ENCODE measurements at regions not wholly inside any gene's neighbourhood (a gene's known extent, or its start where the extent isn't known, plus 50 kb on each side); places are given as distances from the start of the nearest gene placed in this dataset.

- H2AK5ac ChIP-seq (ENCODE audit: low read depth, low read length): no peak overlapping the region
- H2BK120ac ChIP-seq (ENCODE audit: low read depth, low read length): no peak overlapping the region
- H4K20me1 ChIP-seq (ENCODE audit: insufficient read depth, low read length): no peaks in the 10 kb centered on the region
- dilution Hi-C loops (cut with HindIII; ENCODE audit: low sequenced_read_pairs, unreplicated experiment): no loop called here
- in situ Hi-C loops (cut with MboI; ENCODE audit: low sequenced_read_pairs): no loop called here
- H2BK5ac ChIP-seq (ENCODE audit: low read depth, low read length, poor library complexity, severe bottlenecking): no peak overlapping the region
- H3K27ac ChIP-seq (ENCODE audit: insufficient read depth, low read length): no peak overlapping the region
- no peaks in the 10 kb centered on the region for H3K79me1 ChIP-seq (ENCODE audit: low read depth in 1 of 2, low read length in 2 of 2)
- H3K56ac ChIP-seq (ENCODE audit: extremely low read depth, insufficient read depth, low read length): no peak overlapping the region
- DNase-seq (no peak), ATAC-seq (ENCODE audit: low read depth) (no peak)
- H3K4me2 ChIP-seq (ENCODE audit: low read depth, low read length): no peak overlapping the region
- WGBS, 2 experiments (ENCODE audit: extremely low coverage in 2 of 2, insufficient read length in 1 of 2): 100% methylated on average over 1 of the region's 2 CpGs; no CpG with 5 or more reads in 1 of the 2 experiments
- H3K9me1 ChIP-seq (ENCODE audit: insufficient read depth, low read length): no peaks in the 10 kb centered on the region
- H2AFZ ChIP-seq (replicated peaks; ENCODE audit: low read length, poor library complexity): no peak overlapping the region
- no peak overlapping the region for H3K4ac ChIP-seq (ENCODE audit: low read depth, low read length)
- intact Hi-C loops (cut with micrococcal nuclease): no loop called here
- no peak overlapping the region for H4K91ac ChIP-seq (ENCODE audit: insufficient read depth, low read depth, low read length)
- H3K27me3 ChIP-seq (ENCODE audit: control insufficient read depth, insufficient read depth, low read length): no peaks in the 10 kb centered on the region
- no peaks in the 10 kb centered on the region for H3K9me3 ChIP-seq (ENCODE audit: control insufficient read depth, insufficient read depth, low read length)
- H3K36me3 ChIP-seq (ENCODE audit: control insufficient read depth, insufficient read depth, low read length): no peaks in the 10 kb centered on the region
- no peak overlapping the region for H3K14ac ChIP-seq (replicated peaks; ENCODE audit: low read depth, low read length)
- no peak overlapping the region for H3K18ac ChIP-seq (ENCODE audit: low read depth, low read length)
- no peak overlapping the region for H2BK20ac ChIP-seq (ENCODE audit: low read depth, low read length)
- no peak overlapping the region for H3K4me3 ChIP-seq (ENCODE audit: insufficient read depth, low read depth, low read length)
- H4K5ac ChIP-seq (ENCODE audit: low read depth, low read length): no peak overlapping the region
- POLR2A ChIA-PET (ENCODE audit: unreplicated experiment): no interaction called here
- no peak overlapping the region for H3K9ac ChIP-seq (ENCODE audit: low read depth, low read length)
- H2BK15ac ChIP-seq (ENCODE audit: low read depth, low read length): no peak overlapping the region
- H3K23ac ChIP-seq (ENCODE audit: low read depth, low read length): no peak overlapping the region
- no peaks in the 10 kb centered on the region for H3K4me1 ChIP-seq (ENCODE audit: control insufficient read depth, insufficient read depth, low read length)
- TF ChIP-seq BHLHE40 (IDR thresholded peaks at IDR 0.05; ENCODE audit: low read depth, low read length) (no peak), ELK1 (IDR thresholded peaks at IDR 0.05; ENCODE audit: borderline replicate concordance, low read depth, low read length) (no peak), SMC3 (IDR thresholded peaks at IDR 0.05; ENCODE audit: low read depth, low read length) (no peak), NFE2L2 (IDR thresholded peaks at IDR 0.05; ENCODE audit: low read depth, low read length) (no peak), POLR2A (IDR thresholded peaks at IDR 0.05; ENCODE audit: low read depth, low read length) (no peak), CEBPB (IDR thresholded peaks at IDR 0.05; ENCODE audit: low read depth, low read length) (no peak), RAD21 (IDR thresholded peaks at IDR 0.05; ENCODE audit: low read length) (no peak), CHD1 (IDR thresholded peaks at IDR 0.05; ENCODE audit: low read depth, low read length) (no peak), RFX5 (IDR thresholded peaks at IDR 0.05; ENCODE audit: low read depth, low read length) (no peak), FOS (IDR thresholded peaks at IDR 0.05; ENCODE audit: low read depth, low read length) (no peak)
- TF ChIP-seq, protein P1, sequence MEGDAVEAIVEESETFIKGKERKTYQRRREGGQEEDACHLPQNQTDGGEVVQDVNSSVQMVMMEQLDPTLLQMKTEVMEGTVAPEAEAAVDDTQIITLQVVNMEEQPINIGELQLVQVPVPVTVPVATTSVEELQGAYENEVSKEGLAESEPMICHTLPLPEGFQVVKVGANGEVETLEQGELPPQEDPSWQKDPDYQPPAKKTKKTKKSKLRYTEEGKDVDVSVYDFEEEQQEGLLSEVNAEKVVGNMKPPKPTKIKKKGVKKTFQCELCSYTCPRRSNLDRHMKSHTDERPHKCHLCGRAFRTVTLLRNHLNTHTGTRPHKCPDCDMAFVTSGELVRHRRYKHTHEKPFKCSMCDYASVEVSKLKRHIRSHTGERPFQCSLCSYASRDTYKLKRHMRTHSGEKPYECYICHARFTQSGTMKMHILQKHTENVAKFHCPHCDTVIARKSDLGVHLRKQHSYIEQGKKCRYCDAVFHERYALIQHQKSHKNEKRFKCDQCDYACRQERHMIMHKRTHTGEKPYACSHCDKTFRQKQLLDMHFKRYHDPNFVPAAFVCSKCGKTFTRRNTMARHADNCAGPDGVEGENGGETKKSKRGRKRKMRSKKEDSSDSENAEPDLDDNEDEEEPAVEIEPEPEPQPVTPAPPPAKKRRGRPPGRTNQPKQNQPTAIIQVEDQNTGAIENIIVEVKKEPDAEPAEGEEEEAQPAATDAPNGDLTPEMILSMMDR (conservative IDR thresholded peaks at IDR 0.05; ENCODE audit: low read depth, low read length): no peak
- H4K8ac ChIP-seq (ENCODE audit: low read depth in 2 of 2, low read length in 2 of 2): no peak overlapping the region
- BruUV-seq (replicated peaks): no TSS peak
- no peak overlapping the region for H2AK9ac ChIP-seq (replicated peaks; ENCODE audit: low read depth, low read length, poor library complexity)
- CTCF ChIA-PET: interaction anchor here (0.6 kb wide), 1 partner anchor 75 kb away, joined by 3 read pairs; no protein-coding TSS in a partner anchor
These were observed 160.5 kb upstream of the FERD3L start for GRCh38 chr7:19305698-19306097.
